ENCODE measurements at regions not wholly inside any gene's neighbourhood (a gene's known extent, or its start where the extent isn't known, plus 50 kb on each side); places are given as distances from the start of the nearest gene placed in this dataset.

DNA sequence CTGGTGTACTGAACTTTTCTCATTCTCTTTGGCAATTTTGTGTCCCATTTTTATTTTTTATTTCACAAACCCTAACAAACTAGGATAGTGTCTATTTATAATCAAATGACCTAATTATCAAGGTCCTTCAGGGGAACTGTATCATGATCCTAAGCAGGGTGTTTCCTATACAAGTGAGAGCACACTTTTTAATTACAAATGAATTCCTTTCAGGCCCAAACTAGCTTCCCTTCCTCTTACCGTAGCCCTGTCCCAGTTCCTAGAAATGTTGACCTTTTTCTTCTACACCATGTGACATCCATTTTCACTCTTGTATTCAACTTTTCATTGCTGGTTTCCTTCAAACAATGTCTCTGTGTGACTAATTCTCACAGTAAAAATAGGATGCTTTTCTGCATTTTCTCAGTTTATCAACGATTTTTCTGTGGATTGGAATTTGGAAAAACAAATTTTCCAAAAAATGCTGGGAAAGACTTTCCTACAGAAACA, 411.4 kb downstream of the CCDC91 start:
- DNase-seq, result no peak

DNA sequence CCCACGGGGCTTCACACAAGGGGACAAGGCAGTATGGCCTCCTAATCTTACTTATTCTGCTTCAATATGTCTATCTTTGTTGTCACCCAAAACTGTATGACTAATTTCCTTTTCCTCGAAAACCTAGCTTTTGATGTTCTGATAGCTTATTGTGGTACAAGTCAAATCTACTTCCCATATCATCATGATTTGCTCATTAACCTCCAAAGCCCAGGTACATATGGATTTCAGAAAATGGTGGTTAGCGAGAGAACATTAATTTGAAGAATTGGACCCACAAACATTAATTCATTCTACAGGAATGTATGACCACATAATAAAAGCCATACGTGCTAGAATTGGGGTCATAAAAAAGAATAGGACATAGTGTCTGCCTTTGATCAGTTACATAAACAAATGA, 412.5 kb downstream of the CCDC91 start:
- no peak for DNase-seq

DNA sequence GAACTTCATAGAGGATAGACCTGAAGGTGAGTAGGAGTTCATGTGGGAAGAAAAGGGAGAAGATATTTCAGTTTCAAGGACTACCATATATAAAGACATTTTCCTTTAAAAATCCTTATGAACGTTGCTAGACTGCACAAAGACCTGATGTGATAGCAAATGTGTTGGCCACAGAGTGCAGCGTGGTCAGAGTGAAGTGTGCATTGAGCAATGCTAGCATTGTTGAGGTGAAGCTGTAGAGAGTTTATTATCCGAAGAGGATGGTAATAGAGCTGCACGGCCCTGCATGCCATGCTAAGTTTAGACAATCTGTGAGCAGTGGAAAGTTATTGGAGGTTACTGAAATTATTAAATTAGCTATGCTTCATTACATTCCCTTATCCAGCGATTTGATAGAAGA, 413.0 kb downstream of the CCDC91 start:
- no peak for DNase-seq

DNA sequence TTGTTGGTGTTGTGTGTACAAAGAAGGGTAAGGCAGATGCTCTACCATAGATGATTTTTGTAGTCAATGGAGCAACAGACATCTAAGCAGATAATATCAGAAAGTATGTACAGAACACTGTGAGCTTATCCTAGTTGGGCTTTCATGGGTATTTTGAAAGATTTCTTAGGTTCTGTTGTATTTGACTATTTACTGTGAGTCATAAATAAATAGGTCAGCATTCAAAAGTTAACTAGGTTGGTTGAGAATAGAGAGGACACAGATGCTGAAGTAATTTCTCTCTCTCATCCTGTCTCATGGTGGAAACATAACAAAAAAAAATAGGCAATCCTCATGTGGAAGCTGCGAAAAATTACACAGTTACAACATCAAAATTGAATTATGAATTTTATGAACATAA, 413.5 kb downstream of the CCDC91 start:
- no peak for DNase-seq

DNA sequence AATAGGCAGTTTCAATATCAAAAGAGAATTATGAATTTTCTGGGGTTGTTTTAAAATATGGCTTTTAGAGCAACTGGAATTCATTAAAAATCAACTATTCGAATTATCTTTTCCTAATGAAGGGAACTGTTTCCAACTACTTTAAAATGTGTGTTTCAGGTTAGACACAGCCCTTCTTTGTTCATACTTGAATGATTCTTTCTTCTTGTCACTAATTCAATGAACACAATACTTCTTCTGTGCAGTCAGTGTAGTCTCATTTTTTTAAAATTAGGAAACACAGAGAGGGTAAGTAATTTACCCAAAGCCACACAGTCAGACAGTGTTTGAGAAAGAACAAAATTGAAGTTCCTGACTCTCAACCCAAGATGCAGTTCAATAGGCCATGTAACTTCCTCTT, 414.0 kb downstream of the CCDC91 start:
- no peak for DNase-seq

DNA sequence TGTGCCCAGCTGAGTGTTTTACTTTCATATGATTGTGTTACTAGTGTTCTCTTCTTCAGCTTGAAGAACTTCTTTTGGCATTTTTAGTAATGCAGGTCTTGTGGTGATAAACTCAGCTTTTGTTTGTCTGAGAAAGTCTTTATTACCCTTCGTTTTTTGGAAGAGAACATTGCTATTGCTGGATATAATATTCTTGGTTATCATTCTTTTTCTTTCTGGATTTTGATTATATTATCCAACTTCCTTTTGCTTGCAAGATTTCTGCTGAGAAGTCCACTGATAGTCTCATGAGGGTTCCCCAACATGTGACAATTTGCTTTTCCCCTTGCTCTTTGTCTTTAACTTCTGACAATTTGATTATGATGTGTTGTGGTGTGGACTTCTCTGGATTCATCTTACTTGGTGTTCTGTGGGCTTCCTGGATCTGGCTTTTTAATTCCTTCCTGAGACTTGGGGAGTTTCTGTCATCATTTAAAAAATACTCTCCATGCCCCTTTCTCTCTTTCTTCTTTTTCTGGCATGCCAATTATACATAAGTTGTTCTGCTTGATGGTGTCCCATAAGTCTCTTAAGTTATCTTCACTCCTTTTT, 416.8 kb downstream of the CCDC91 start:
- DNase-seq, result no peak

DNA sequence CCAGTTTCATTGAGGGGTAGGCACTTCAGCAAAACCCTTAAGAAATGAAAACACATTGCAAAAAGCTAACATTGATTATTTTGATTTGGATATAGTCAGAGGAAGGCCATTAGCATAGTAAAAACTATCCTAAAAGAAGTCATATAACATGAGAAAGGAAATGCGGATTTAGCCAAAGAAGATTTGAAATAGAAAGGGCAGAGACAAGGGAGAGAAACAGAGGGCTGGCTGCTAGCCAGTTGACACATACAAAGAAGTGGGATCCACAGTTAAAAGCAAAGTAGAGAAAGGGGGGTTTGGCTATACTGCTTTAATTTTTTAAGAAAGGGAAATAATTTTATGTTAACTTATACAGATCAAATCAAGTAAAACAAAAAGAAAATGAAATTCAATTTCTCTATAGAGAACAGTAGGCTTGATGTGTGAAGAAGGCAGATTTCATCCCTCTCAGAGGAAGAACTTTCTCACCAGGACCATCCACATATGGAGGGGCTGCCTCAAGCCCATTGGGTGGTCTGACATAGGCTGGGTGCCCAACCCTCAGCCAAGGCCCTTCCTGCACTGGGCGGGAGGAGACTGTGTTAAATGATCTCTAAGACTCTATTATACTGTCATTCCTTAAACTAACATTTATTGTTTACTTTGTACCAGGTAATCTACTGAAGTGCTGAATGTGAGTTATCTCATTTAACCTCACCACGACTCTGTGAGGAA, 420.3 kb downstream of the CCDC91 start:
- no peak for DNase-seq

DNA sequence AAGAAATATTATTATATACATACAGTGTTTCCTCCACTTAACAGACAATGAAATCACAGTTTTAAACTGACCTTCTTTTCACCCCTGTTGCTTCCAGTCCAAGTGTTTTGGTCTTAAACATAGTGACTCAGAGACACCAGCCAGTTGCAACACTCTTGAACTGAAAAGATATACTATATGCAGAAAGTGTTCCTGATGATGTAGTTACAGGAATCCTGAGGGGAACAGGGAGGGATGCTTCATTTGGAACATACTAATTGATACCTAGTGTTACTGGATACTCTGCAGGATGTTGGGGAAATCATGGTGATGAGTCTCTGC, 420.8 kb downstream of the CCDC91 start:
- DNase-seq, result peak; percentile 74

DNA sequence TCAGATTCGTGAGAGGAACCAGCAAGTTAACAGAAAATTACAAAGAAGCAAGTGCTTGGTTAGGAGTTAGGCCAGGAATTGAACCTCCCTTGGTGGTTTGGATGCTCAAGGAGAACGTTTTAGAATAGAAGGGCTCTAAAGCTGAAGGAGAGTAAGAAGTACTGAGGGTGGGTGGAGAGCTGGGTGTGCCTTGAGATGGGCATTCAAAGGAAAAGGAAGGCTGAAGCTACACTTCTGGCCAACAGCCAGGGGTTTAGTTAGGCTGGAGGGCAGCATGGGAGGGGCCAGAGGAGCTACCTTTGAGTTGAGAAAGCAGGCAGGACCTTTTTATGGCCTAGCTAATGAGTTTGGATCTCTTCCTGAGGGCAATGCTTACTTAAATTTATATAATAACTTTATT, 421.2 kb downstream of the CCDC91 start:
- DNase-seq, result no peak

DNA sequence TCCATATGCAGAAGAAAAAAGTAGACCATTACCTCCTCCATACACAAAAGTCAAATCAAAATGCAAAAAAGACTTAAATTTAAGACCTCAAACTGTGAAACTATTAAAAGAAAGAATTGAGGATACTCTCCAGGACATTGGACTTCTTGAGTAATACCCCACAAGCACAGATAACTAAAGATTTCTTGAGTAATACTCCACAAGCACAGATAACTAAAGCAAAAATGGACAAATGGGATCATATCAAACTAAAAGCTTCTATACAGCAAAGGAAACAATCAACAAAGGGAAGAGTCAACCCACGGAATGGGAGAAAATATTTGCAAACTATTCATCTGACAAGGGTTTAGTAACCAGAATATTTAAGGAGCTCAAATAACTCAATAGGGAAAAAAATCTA, 427.9 kb downstream of the CCDC91 start:
- no peak for DNase-seq

DNA sequence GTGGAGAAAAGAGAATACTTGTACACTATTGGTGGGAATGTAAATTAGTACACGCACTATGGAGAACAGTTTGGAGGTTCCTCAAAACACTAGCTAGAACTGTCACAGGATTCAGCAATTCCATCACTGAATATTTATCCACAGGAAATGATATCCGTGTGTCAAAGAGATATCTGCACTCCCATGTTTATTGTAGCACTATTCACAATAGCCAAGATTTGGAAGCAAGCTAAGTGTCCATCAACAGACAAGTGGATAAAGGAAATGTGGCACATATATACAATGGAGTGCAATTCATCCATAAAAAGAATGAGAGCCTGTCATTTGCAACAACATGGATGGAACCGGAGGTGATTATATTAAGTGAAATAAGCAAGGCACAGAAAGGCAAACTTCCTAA, 428.5 kb downstream of the CCDC91 start:
- DNase-seq, result no peak

DNA sequence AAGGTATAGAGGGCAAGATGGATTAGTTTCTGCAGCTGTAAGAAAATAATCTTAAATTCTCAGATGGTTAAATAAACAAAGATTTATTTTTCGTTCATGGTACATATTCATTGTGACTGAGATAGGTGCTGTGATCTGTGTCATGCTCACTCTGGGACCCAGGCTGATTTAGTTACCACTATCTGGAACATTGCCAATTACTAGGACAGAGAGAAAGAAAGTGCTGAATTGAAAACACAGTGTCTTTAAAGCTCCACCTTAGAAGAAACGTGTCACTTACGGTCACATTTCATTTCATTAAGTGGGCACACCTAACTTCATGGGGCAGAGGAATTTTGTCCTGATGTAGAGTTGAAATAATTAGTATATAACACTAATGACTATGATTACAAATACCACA, 430.0 kb downstream of the CCDC91 start:
- no peak for DNase-seq

DNA sequence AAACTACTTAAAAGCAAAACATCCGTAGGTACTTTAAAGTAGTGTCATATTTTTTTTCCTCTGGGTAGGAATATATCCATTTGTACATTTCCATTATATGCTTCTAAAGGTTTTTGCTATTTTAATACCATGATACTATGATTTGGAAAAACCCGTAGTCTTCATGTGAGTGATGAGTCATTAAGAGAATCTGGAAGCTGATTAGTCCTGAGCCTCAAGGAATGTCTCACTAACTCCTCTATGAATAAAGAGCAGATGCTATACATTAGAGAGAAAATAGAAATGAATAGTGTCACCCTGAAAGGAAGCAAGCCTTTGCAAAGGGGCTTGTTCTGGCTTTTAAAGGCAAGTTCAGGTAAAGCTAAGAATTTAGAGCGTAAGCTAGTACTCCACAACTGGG, 432.1 kb downstream of the CCDC91 start:
- DNase-seq, result peak; percentile 75

DNA sequence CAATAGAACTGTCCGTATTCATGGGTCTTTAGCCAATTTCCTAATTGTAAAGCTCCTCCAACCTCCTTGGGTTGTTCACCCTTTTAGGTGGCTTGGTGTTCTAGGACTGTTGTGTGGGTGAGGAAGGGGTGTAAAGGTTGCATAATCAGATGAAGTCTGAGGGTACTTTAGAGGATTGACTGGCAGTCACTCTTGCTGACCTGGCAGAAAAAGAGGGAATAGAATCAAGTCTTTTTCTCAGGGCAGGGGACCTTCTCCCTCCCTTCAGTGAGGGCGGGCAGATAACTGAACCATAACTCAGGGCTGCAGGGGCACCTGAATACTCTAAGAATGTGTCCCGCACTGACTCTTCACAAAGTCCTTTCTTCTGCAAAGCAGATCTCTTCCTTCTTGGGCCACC, 436.2 kb downstream of the CCDC91 start:
- no peak for DNase-seq

DNA sequence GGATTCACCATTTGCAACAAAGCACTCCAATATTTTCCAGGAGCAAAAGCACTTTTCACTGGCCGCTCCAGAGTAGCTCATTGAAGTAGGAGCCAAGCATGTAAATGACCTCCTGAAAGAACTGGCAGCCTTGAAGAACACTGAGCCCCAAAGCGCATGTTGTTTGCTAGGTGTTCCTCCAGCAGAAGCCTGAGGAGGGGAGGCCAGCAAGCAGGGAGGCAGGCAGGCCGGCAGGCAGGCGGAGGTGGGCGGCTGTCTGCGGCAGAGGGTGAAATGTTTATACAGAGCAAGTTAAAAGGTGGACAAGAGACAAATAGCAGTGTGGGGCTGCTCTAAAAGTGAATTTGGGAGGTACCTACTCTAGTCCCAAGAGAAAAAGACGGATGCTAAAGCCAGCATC, 439.4 kb downstream of the CCDC91 start:
- DNase-seq, result no peak

DNA sequence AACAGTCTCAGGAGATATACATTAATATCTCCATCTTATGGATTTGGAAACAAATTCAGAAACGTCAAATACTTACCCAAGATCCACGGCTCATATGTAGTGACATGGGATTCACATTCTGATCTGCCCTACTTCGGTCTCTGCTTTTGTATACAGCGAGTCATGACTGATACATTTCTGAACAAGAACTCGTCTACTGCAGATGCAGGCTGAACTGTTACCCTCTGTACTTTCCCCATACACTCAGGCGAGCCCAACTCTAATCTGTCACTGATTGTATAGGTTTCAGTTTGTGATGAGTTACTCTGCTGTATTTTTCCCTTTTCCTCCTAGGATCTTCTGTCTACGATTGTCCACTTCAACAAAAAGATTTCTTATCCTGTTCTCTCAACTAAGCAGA, 441.6 kb downstream of the CCDC91 start:
- no peak for DNase-seq

DNA sequence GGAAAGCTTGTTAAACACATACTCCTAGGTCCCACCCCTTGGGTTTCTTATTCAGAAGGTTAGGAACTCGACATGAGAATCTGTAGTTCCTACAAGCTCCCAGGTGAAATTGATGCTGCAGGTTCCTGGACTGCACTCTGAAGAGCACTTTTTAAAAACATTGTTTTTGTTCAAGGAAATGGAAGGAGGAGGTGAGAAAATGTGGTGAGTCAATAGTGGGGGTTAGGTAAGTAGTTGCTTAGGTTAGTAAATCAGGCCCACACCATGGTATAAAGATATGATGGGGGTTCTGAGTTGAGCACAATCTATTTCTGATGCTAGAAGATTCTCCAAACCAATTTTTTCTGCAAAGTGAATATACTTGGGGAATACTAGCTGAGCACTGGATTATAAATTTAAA, 450.3 kb downstream of the CCDC91 start:
- DNase-seq, result no peak

DNA sequence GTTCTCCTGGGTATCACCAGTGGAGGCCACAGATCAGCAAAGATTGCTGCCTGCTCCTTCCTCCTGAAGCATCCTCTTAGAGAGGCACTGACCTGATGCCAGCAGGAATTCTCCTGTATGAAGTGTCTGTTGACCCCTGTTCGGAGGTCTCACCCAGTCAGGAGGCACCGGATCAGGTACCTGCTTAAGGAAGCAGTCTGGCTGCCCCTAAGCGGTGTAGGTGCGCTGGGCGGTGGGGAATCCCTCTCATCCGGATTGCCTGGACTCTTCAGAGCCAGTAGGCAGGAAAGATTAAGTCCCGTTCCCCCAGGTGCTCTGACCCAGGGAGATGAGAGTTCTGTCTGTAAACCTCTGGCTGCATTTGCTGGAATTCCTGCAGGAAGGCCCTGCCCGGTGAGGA, 455.2 kb downstream of the CCDC91 start:
- DNase-seq, result no peak

DNA sequence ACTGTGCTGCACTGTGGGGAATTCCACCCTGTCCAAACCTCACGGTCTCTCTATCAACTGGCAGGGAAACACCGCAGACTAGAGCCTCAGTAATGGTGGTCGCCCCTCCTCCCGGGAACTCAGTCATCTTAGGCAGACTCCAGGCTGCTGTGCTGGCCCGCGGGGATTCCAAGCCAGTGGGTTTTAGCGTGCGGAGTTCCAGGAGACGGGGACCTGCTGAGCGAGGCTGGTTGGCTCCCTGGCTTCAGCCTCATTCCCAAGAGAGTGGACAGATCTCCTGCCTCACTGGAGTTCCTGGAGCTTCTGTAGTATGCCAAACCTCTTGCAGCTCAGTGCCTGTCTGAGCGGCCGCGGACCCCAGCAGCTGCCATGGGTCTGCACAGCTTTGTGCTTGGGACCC, 455.6 kb downstream of the CCDC91 start:
- no peak for DNase-seq

DNA sequence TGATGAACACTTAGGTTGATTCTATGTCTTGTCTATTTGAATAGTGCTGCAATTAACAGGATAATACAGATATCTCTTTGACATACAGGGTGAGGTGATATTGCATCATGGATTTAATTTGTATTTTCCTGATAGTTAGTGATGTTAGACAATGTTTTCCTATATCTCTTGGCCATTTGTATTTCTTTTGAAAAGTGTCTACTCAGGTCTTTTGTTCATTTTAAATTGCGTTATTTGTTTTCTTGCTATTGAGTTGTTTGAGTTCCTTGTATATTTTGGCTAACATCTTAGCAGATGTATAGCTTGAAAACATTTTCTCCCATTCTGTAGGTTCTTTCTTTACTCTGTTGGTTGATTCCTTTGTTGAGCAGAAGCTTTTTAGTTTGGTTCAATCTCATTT, 460.6 kb downstream of the CCDC91 start:
- no peak for DNase-seq

DNA sequence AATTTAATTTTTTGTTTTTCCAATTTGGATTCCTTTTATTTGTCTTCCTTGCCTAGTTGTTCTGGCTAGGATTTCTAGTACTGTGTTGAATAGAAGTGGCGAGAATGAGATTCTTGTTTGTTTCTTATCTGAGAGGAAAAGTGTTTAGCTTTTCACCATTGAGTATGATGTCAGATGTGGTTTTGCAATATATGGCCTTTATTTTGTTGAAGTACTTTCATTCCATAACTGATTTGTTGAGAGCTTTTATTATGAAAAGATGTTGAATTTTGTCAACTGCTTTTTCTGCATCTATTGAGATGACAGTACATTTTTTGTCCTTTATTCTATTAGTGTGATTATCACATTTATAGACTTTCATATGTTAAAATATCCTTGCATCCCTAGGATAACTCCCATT, 462.0 kb downstream of the CCDC91 start:
- DNase-seq, result no peak

DNA sequence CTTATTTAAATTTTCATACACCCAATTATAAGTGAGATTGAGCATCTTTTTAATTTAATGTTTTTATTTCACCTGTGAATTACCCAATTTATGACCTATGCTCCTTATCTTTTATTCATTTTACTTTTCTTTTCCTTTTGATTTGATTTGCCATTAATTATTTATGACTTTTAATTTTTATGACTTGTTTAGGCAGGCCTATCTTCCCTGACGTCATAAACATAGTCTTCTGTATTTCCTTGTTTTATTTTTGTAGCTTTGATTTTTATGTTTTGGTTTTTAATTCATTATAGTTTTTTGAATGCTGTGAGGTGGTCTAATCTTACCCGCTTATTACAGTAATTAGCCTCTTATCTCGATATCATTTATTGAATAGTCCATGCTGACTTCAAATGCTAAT, 467.1 kb upstream of the FAR2 start:
- no peak for DNase-seq

DNA sequence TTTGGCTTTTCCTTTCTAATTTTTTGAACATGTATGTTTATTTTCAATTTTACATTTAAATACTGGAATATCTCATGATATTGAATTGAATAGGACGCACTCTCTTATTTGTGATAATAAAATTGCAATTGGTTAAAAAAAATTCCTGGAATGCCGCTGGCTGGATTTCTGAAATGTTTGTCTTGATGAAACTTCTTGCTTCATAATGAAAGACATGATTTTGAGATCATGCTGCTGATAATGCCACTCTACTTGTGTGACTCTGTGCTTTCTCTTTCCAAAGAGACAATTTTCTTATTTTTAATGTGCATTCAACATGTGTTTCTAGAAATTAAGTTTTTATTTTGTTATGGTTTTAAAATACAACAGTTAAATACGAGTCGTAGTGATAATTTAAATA, 465.7 kb upstream of the FAR2 start:
- peak; percentile 16 for DNase-seq

DNA sequence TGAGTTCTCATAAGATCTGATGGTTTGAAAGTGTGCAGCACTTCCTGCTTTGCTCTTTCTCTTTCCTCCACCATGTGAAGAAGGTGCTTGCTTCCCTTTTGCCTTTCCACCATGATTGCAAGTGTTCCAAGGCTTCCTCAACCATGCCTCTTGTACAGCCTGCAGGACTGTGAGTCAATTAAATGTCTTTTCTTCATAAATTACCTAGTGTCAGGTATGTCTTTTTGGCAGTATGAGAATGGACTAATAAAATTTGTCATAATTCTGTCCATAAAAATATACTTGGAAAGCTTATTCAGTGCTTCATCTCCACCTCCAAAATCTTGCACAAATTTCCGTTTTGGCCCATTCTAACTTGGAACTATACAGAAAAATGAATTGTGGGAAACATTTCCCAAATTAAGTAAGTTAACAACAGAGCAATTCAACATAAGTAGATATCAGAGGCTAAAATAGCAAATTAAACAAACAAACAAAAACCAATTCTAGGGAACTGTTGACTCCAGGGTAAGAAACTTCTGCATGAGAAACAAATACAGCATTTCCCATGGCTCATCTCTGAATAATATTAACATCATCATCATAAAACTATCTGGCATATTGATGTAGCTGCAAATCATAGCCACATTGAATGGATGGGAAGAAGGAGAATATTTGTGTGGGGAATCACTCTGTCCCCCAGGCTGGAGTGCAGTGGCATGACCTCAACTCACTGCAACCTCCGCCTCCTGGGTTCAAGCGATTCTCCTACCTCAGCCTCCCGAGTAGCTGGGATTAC, 459.5 kb upstream of the FAR2 start:
- DNase-seq, result no peak
